OCI-LY3 (cell line): ENCODE measurements at regions not wholly inside any gene's neighbourhood (a gene's known extent, or its start where the extent isn't known, plus 50 kb on each side); places are given as distances from the start of the nearest gene placed in this dataset.

Experiments used
- H2AFZ ChIP-seq: fragments of 200-600, 300-600 bp; shearing (Covaris generic); 2 replicates; pipeline ENCODE4 v1.6.0; 2014; ENCODE audit warnings: antibody characterized with exemption, low read depth, low read length
- H3K27ac ChIP-seq: fragments of 200-600, 300-600 bp; sonication (generic); 2 replicates; pipeline ENCODE4 v1.5.1; 2014; ENCODE audit warnings: mild to moderate bottlenecking, low read length, moderate library complexity, mixed read lengths
- H3K27me3 ChIP-seq: fragments of 200-600, 300-600 bp; sonication (generic); 2 replicates; pipeline ENCODE4 v1.6.1; 2014; ENCODE audit warnings: low read depth, low read length, mixed read lengths
- H3K36me3 ChIP-seq: fragments of 200-600, 300-600 bp; sonication (generic); replicated peaks from 2 replicates; pipeline ENCODE3; 2014; ENCODE audit warnings: low read depth, low read length, mixed read lengths
- H3K4me1 ChIP-seq: fragments of 300-600, 200-600 bp; sonication (generic); 2 replicates; pipeline ENCODE4 v1.6.1; 2014; ENCODE audit warnings: low read length, mixed read lengths
- H3K4me2 ChIP-seq: fragments of 200-600, 300-600 bp; sonication (generic); 2 replicates; pipeline ENCODE4 v1.6.1; 2014; ENCODE audit warnings: low read length, mixed read lengths
- H3K4me3 ChIP-seq: fragments of 300-600, 200-600 bp; sonication (generic); 2 replicates; pipeline ENCODE4 v1.5.1; 2014; ENCODE audit warnings: antibody characterized with exemption, mild to moderate bottlenecking, low read length, moderate library complexity
- H3K79me2 ChIP-seq: fragments of 300-600, 200-600 bp; shearing (Covaris generic); 2 replicates; pipeline ENCODE4 v1.6.1; 2014; ENCODE audit warnings: mild to moderate bottlenecking, low read length, mixed read lengths
- H3K9ac ChIP-seq: fragments of 300-600, 200-600 bp; shearing (Covaris generic); 2 replicates; pipeline ENCODE4 v1.6.0; 2014; ENCODE audit warnings: mild to moderate bottlenecking, low read length, moderate library complexity
- H3K9me3 ChIP-seq: fragments of 200-600, 300-600 bp; shearing (Covaris generic); 2 replicates; pipeline ENCODE4 v1.6.1; 2014; ENCODE audit warnings: low read length, mixed read lengths; ENCODE audit not compliant: insufficient read depth
- H4K20me1 ChIP-seq: fragments of 200-600, 300-600 bp; sonication (generic); 2 replicates; pipeline ENCODE4 v1.6.1; 2016; ENCODE audit warnings: low read length, mixed read lengths; ENCODE audit not compliant: insufficient read depth
- EZH2phosphoT487 ChIP-seq: fragments of 200-600 bp; shearing (Covaris generic); IDR thresholded peaks from 2 replicates; pipeline ENCODE4 v1.6.1; 2018; ENCODE audit warnings: antibody characterized with exemption, mixed run types, low read depth
- TF ChIP-seq, protein P1 (sequence below): fragments of 200-600, 300-600 bp; sonication (generic); IDR thresholded peaks from 2 replicates; pipeline ENCODE4 v1.5.1; 2014; ENCODE audit warnings: antibody characterized with exemption, low read length, low read depth

DNA sequence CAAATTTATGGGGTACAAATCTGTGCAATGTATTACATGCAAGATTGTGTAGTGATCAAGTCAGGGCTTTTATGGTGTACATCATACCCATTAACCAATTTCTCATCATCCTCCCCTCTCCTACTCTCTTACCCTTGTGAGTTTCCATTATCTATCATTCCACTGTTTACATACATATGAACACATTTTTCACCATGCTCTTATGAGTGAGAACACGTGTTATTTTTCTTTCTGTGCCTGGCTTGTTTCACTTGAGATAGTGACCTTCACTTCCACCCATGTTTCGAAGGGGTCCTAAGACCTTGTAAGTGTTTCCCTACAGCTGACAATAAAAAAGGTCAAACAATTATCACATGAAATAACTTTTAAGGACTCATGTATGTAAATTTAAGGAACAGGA, 281.7 kb upstream of the CD180 start:
- Histone ChIP-seq H3K36me3 (no peaks in the 10 kb centered on the region), H2AFZ (no peak overlapping the region), H4K20me1 (no peaks in the 10 kb centered on the region), H3K27ac (no peak overlapping the region), H3K4me1 (no peaks in the 10 kb centered on the region), H3K79me2 (no peaks in the 10 kb centered on the region), H3K4me3 (no peak overlapping the region), H3K4me2 (no peak overlapping the region), H3K27me3 (no peaks in the 10 kb centered on the region), H3K9ac (no peak overlapping the region), H3K9me3 (no peaks in the 10 kb centered on the region)
- no peak for TF ChIP-seq EZH2phosphoT487
- TF ChIP-seq, protein P1, sequence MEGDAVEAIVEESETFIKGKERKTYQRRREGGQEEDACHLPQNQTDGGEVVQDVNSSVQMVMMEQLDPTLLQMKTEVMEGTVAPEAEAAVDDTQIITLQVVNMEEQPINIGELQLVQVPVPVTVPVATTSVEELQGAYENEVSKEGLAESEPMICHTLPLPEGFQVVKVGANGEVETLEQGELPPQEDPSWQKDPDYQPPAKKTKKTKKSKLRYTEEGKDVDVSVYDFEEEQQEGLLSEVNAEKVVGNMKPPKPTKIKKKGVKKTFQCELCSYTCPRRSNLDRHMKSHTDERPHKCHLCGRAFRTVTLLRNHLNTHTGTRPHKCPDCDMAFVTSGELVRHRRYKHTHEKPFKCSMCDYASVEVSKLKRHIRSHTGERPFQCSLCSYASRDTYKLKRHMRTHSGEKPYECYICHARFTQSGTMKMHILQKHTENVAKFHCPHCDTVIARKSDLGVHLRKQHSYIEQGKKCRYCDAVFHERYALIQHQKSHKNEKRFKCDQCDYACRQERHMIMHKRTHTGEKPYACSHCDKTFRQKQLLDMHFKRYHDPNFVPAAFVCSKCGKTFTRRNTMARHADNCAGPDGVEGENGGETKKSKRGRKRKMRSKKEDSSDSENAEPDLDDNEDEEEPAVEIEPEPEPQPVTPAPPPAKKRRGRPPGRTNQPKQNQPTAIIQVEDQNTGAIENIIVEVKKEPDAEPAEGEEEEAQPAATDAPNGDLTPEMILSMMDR: no peak

DNA sequence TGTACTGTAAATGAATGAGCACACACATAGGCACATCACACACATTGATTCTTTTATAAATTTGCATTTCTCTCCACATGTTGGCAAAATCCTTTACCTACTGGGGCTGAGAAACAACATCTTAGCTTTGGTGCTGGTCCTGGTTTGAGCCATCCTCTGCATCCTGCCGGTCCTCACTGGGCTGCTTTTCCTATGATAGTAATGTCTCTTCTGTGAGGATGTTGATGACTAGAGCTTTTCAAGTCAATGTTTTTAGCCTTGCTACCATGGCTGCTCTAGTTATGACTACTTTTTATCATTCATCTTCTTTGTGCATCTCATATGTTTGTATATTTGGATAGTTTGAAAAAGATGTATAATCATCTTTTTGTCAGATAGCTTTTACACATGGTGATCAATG, 280.4 kb upstream of the CD180 start:
- no peaks in the 10 kb centered on the region for H3K4me1 ChIP-seq
- no peak for TF ChIP-seq EZH2phosphoT487
- TF ChIP-seq, protein P1: no peak
- no peaks in the 10 kb centered on the region for H3K79me2 ChIP-seq
- no peak overlapping the region for H3K27ac ChIP-seq
- H3K4me3 ChIP-seq: no peak overlapping the region
- H2AFZ ChIP-seq: no peak overlapping the region
- H3K27me3 ChIP-seq: no peaks in the 10 kb centered on the region
- no peak overlapping the region for H3K4me2 ChIP-seq
- no peaks in the 10 kb centered on the region for H3K36me3 ChIP-seq
- H4K20me1 ChIP-seq: no peaks in the 10 kb centered on the region
- no peaks in the 10 kb centered on the region for H3K9me3 ChIP-seq
- no peak overlapping the region for H3K9ac ChIP-seq

DNA sequence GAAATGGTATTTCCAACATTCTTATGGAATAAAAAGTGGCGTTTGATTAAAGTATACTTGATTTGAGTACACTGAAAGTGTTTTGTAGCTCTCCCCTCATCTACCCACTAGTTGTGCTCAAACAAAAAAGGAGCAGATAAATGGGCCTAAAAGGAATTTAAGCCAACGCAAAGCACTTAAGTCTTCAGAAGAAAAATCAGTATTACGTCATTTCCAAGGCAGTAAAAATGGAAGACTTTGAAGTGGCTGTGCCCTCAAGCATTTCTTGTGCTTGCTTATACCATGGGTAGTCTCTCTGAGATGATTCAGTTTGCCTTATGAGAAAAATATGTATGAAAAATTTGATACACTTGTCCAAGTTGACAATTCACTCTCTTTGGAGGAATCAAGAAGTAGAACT, 279.9 kb upstream of the CD180 start:
- Histone ChIP-seq H3K4me3 (no peak overlapping the region), H3K9ac (no peak overlapping the region), H3K27ac (no peak overlapping the region), H3K36me3 (no peaks in the 10 kb centered on the region), H3K79me2 (no peaks in the 10 kb centered on the region), H3K27me3 (no peaks in the 10 kb centered on the region), H3K4me2 (no peak overlapping the region), H3K4me1 (no peaks in the 10 kb centered on the region), H3K9me3 (no peaks in the 10 kb centered on the region), H4K20me1 (no peaks in the 10 kb centered on the region), H2AFZ (no peak overlapping the region)
- TF ChIP-seq EZH2phosphoT487: no peak
- TF ChIP-seq, protein P1: no peak

DNA sequence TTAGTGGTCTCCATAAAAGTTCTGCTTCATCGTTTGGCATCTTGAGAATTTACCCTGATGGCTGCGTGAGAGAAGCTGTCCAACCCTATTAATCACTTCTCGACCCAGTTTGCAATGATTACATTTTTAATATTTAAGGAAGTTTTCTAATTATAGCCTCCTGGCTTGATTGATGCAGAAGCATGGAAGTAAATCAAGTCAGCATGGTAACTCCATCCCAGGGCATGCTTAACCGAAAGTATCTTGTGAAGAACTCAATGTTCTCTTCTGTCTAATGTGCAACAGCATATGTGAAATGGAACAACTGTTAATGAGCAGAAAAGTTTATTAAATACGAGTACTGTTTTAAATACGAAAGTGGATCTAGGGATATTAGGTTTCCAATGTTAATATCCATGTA, 278.9 kb upstream of the CD180 start:
- no peak overlapping the region for H3K4me3 ChIP-seq
- no peak for TF ChIP-seq EZH2phosphoT487
- TF ChIP-seq, protein P1: no peak
- H3K4me1 ChIP-seq: no peaks in the 10 kb centered on the region
- H3K79me2 ChIP-seq: no peaks in the 10 kb centered on the region
- H2AFZ ChIP-seq: no peak overlapping the region
- H4K20me1 ChIP-seq: no peaks in the 10 kb centered on the region
- H3K9me3 ChIP-seq: no peaks in the 10 kb centered on the region
- H3K36me3 ChIP-seq: no peaks in the 10 kb centered on the region
- H3K27me3 ChIP-seq: no peaks in the 10 kb centered on the region
- H3K4me2 ChIP-seq: no peak overlapping the region
- H3K9ac ChIP-seq: no peak overlapping the region
- no peak overlapping the region for H3K27ac ChIP-seq
